ENCODE measurements at regions not wholly inside any gene's neighbourhood (a gene's known extent, or its start where the extent isn't known, plus 50 kb on each side); places are given as distances from the start of the nearest gene placed in this dataset.

- TF ChIP-seq CTCF (IDR thresholded peaks at IDR 0.05; ENCODE audit: insufficient read depth, low read depth, low read length) (no peak), EZH2 (IDR thresholded peaks at IDR 0.05; ENCODE audit: insufficient read depth, low read length) (no peak)
These were observed 365.5 kb upstream of the SYT4 start for GRCh38 chr18:43642727-43643330.
